COLO829 (cell line): ENCODE measurements at regions not wholly inside any gene's neighbourhood (a gene's known extent, or its start where the extent isn't known, plus 50 kb on each side); places are given as distances from the start of the nearest gene placed in this dataset.
"Not testable (repeated sequence)": the region's sequence is repeated elsewhere in the genome, so short reads cannot be mapped to it uniquely, and the experiment has no call there.

Experiments used
- DNase-seq: peaks from one replicate; pipeline ENCODE4 v3.0.0; 2012; ENCODE audit warnings: low spot score

DNA sequence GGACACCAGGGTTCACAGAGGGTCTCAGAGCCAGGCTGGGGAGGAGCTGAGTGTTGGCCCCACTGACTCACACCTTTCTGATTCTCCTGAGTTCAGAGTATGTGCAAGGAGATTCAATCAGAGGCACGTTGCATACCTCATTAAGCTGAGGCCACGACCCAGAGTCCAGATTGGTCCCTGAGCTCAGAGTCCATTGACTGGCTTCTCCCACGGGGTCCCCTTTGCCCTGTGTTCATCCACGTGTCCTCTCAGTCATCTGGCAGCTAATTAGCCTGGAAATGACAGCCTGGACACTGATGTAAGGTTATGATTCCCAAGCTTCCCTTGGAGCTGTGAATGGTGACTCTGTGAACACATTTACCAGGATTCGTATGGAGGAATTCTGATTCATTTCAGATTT is 267.2 kb downstream of the SH3BP4 start:
- no peak for DNase-seq

DNA sequence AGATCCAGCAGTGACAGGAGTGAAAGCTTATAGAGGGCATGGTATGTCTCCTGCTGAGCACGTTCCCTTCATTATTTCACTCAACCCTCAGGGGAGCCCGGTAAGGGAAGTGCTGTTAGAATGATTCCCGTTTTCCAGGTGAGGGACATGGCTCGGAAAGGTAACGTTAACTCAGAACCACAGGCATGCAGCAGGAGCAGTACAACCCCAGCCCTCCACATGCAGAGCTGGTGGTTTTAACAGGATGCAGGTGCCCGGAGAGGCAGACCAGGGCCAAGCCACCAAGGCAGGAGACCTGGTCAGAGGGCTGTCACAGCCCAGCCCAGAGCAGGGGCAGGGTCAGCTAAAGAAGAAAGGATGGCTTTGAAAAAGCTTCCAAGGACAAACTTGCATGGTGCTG is 268.5 kb downstream of the SH3BP4 start:
- DNase-seq = no peak

- no peak for DNase-seq
Observed at GRCh38 chr2:235223011-235223410, 270.8 kb upstream of the AGAP1 start.

GRCh38 chr2:235224410-235224809 is 269.4 kb upstream of the AGAP1 start:
- no peak for DNase-seq

GRCh38 chr2:235225261-235225660 is 268.6 kb upstream of the AGAP1 start:
- no peak for DNase-seq

DNA sequence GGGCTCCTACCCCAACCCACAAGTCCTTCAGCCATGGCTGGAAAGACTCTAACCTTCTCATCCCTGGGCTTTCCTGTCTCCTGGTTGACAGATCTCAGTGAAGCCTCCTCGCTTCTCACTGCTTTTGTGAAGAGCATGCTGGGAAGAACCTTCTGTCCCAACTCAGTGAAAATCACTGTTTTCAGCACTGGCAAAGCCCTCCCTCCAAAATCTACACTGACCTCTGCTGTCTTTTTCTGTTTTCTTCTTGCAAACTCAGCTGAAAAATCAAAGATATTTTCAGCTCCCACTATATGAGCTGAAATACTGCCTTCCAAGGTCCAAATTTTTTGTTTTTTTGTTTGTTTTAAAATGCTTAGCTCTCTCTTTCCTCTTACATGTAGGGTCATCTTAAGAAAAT is 266.3 kb upstream of the AGAP1 start:
- DNase-seq = no peak

DNA sequence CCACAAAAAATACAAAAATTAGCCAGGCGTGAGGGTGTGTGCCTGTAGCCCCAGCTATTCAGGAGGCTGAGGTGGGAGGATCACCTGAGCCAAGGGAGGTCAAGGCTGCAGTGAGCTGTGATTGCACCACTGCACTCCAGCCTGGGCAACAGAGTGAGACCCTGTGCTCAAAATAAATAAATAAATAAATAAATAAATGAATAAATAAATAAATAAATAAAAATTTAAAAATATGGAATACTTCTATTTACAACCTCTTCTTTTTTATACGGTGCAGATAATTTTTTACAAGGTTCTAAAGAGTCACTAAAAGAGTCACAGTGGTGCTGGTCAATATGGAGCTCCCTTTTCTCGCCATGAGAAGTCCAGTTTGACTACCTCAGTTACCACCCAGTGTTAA is 265.4 kb upstream of the AGAP1 start:
- not testable (repeated sequence) for DNase-seq

- DNase-seq = no peak
Observed at GRCh38 chr2:235229236-235229635, 264.6 kb upstream of the AGAP1 start.

- peak; percentile 36 for DNase-seq
Observed at GRCh38 chr2:235230821-235231601, 262.8 kb upstream of the AGAP1 start.

GRCh38 chr2:235232449-235233433 is 261.1 kb upstream of the AGAP1 start:
- DNase-seq = no peak

DNA sequence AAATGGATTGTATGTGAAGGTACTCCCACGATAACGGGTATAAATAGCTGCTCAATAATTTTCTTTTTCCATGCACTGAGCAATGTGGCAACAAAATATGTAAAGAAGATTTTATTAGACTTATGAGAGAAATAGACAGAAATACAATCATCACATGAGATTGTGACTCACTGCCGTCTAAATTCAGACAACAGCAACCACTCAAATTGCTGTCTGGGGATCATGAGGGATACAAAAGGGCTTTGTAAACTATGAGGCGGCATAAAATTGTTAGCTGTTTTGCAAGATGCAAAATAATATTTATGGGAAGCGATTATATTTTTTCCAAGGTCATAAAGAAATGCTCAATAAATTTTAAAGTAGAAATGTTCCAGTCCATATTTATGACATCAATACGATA is 259.1 kb upstream of the AGAP1 start:
- DNase-seq = peak; percentile 81

GRCh38 chr2:235235977-235236767 is 257.7 kb upstream of the AGAP1 start:
- DNase-seq = no peak

GRCh38 chr2:235238537-235238936 is 255.3 kb upstream of the AGAP1 start:
- DNase-seq = no peak

GRCh38 chr2:235240574-235240973 is 253.3 kb upstream of the AGAP1 start:
- no peak for DNase-seq

DNA sequence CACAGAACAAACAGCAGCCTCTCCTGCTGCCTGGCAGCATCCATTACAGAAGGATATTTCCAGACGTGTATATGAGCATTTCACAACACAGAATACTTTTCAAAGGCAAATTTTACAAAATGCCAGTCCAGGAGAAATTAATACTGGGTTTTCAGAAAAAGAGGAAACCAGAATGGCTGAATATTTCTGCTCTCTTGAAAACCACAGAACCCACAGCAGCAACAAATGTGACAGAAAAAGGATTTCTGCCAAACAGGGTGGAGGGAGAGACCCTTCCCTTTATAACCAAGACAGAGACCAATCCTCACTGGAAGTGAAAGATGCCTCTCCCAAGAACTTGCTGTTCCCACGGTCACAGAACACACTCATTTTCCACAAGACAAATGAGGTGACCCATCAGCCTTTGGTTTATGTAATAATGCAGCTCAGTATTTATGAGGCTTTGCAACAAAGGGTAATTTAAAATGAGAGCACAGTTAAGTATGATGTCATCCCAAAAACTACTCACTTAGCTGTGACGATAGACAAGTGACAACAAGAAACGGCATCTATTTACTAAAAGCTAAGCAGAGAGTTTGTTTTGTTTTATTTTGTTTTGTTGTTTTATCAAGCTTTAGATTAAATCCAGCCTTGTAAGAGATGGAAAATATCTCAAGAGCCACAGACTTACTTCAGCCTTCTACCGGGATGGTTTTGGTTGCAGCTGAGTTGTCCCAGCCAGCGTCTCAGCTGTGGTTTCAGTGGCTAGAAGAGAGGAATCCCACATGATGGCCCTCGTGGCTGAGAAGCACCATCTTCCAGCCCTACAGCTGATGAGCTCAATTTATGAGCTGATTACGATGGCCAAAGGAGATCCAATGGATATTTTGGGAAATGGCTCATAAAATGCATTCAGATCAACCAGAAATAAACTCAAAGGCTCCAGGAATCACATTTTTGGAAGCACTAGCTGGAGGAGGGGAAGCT is 249.3 kb upstream of the AGAP1 start:
- no peak for DNase-seq

DNA sequence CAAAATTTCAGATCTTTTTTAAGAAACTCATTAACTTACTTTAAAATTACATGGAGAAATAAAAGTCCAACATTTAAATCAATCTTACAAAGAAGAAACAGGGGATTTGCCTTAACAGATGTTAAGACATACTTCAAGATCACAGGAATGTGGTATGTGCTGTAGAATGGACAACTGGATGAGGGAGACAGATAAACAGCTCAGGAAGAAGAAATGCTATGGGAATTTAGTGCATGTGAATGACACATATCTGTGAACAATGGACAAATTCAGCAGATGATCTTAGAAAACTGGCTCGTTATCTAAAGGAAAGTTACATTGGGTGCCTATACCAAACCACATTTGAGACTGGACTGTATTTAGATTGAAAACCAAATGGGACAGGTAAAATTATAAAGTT is 246.8 kb upstream of the AGAP1 start:
- peak; percentile 74 for DNase-seq

GRCh38 chr2:235255693-235256092 is 238.2 kb upstream of the AGAP1 start:
- no peak for DNase-seq

GRCh38 chr2:235257590-235257989 is 236.3 kb upstream of the AGAP1 start:
- DNase-seq = no peak

GRCh38 chr2:235262750-235263149 is 231.1 kb upstream of the AGAP1 start:
- DNase-seq = no peak

DNA sequence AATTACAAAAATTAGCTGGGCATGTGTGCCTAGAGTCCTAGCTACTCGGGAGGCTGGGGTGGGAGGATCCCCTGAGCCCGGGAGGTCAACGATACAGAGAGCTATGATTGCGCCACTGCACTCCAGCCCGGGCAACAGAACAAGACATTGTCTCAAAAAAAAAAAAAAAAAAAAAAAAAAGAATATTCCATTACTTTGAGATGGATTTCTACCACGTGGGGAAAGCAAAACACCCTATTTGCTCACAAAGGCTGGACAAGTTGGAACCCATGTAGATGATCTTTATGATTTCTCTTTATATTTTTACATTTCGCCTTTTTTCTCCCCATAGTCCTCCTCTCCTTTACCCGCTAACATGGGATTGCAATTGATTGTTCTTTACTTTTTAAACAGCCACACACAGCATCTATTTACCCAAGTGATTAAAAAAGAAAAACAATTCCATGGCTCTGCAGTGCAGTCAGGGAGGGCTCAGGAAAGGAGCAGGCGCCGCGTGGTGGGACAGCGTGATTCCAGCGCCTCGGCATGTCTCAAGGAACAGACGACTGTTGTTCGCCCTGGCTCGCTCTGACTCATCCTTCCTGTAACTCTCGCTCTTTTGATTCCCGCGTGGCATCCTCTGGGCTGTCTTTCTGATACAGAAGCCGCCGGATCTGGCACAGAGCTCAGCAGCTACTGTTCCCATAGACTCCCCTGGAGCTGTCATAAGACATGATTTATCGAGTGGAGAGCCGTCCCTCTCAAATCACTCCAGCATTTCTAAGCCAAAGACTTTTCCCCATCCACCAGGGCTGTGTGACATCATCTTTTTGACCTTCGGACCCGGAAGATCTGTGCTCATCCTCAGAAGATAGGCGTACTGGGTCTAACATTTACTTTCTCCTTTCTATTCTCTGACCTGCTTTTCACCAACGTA is 230.4 kb upstream of the AGAP1 start:
- DNase-seq = peak; percentile 95
